Right lobe of liver (tissue), 4 donors: ENCODE measurements at regions not wholly inside any gene's neighbourhood (a gene's known extent, or its start where the extent isn't known, plus 50 kb on each side); places are given as distances from the start of the nearest gene placed in this dataset.

Experiments
- POLR2A ChIP-seq: fragments of 450-650 bp; IDR thresholded peaks from one replicate; pipeline ENCODE4 v1.6.1; 2017; ENCODE audit warnings: antibody characterized with exemption, mild to moderate bottlenecking
- TF ChIP-seq, protein P1 (sequence below), 4 donors: fragments of 200-600 bp in 3 of 4; fragments of 450-650 bp in 1 of 4; IDR thresholded peaks; one replicate each; pipeline versions ENCODE4 v1.5.1 to v1.8.0; 2016 to 2022; ENCODE audit warnings: antibody characterized with exemption in 4 of 4, mild to moderate bottlenecking in 2 of 4
- donor health status: DM: no; HTN: no; CAD: no.
- donor health status: DM: no; HTN: no; CAD: no.
- donor health status: DM: no; HTN: yes; CAD: no.

DNA sequence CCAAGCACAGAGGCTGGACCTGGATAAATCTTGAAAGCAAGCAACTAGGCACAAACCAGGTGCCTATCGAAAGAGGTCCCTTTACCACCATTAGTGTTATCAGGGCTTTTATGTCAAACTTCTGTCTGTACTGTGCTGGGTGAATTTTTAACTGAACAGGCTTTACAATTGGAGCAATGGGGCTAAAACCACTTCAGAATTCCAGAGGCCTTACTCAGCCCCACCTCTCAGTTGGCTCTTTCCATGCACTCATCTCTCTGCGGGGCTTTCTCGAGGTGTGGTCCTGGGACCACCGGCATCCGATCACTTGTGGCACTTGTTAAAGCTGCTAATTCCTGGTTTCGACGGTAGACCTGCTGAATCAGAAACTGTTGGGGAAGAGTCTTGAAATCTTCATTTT, 232.5 kb downstream of the SOX4 start:
- TF ChIP-seq, protein P1, sequence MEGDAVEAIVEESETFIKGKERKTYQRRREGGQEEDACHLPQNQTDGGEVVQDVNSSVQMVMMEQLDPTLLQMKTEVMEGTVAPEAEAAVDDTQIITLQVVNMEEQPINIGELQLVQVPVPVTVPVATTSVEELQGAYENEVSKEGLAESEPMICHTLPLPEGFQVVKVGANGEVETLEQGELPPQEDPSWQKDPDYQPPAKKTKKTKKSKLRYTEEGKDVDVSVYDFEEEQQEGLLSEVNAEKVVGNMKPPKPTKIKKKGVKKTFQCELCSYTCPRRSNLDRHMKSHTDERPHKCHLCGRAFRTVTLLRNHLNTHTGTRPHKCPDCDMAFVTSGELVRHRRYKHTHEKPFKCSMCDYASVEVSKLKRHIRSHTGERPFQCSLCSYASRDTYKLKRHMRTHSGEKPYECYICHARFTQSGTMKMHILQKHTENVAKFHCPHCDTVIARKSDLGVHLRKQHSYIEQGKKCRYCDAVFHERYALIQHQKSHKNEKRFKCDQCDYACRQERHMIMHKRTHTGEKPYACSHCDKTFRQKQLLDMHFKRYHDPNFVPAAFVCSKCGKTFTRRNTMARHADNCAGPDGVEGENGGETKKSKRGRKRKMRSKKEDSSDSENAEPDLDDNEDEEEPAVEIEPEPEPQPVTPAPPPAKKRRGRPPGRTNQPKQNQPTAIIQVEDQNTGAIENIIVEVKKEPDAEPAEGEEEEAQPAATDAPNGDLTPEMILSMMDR (IDR thresholded peaks at IDR 0.05), result no peak
- no peak for TF ChIP-seq POLR2A
